ENCODE measurements at regions not wholly inside any gene's neighbourhood (a gene's known extent, or its start where the extent isn't known, plus 50 kb on each side); places are given as distances from the start of the nearest gene placed in this dataset.
A peak's percentile ranks its signal among the peaks of the same experiment; 100 is the strongest.

DNA sequence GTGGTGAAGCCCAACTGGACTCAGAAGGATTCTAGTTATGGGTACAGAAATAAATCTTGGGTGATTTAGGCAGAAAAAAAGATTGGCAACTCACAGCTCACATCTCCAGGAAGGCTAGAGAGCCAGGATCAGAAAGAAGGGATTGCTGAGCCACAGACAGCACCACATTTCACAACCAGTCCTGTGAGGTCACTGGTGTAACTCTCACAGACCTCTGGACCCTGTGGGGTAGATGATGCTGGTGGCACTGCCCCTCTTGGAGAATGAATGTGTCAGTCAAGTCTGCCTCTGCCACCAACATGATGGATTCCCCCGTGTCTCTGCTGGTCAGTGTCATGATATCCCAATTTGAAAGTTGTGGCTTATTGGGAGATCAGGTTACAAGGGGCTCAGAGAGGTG is 70.9 kb upstream of the HMCN1 start:
- Histone ChIP-seq H3K36me3 (no peaks in the 10 kb centered on the region), H3K4me3 (no peak overlapping the region), H3K27ac (no peak overlapping the region), H3K4me1 (no peaks in the 10 kb centered on the region), H3K9me3 (no peaks in the 10 kb centered on the region), H3K27me3 (ENCODE audit: low read depth) (no peaks in the 10 kb centered on the region)
- ATAC-seq (no peak), DNase-seq (no peak)
- TF ChIP-seq, protein P1, sequence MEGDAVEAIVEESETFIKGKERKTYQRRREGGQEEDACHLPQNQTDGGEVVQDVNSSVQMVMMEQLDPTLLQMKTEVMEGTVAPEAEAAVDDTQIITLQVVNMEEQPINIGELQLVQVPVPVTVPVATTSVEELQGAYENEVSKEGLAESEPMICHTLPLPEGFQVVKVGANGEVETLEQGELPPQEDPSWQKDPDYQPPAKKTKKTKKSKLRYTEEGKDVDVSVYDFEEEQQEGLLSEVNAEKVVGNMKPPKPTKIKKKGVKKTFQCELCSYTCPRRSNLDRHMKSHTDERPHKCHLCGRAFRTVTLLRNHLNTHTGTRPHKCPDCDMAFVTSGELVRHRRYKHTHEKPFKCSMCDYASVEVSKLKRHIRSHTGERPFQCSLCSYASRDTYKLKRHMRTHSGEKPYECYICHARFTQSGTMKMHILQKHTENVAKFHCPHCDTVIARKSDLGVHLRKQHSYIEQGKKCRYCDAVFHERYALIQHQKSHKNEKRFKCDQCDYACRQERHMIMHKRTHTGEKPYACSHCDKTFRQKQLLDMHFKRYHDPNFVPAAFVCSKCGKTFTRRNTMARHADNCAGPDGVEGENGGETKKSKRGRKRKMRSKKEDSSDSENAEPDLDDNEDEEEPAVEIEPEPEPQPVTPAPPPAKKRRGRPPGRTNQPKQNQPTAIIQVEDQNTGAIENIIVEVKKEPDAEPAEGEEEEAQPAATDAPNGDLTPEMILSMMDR (IDR thresholded peaks at IDR 0.05) = no peak
- intact Hi-C loops (cut with DNase I) = no loop called here

DNA sequence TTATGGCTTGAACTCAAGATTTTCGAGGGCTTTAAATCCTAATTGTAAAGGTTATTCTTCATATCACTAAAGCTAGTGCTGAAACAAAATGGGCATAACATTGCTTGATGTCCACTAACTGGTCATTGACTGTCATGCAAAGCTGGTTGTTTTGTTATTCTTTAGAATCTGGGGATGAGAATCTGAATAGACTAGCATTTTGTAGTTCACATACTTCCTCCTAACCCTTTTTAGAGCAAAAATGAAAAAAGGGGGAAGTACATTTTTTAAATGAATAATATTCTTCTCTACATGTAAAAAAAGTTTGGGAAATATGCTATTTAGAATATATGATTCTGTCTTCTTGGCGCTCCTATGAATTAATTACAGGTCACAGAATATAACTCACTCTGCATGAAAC is 72.2 kb upstream of the HMCN1 start:
- Histone ChIP-seq H3K27ac (no peak overlapping the region), H3K4me3 (no peak overlapping the region), H3K36me3 (no peaks in the 10 kb centered on the region), H3K4me1 (no peaks in the 10 kb centered on the region), H3K9me3 (no peaks in the 10 kb centered on the region), H3K27me3 (ENCODE audit: low read depth) (no peaks in the 10 kb centered on the region)
- intact Hi-C loops (cut with DNase I) = no loop called here
- TF ChIP-seq, protein P1 (IDR thresholded peaks at IDR 0.05) = no peak
- DNase-seq (no peak), ATAC-seq (no peak)

GRCh38 chr1:185656663-185657062 is 77.5 kb upstream of the HMCN1 start:
- H3K9me3 ChIP-seq = no peaks in the 10 kb centered on the region
- intact Hi-C loops (cut with DNase I) = no loop called here
- DNase-seq = no peak
- no peaks in the 10 kb centered on the region for H3K36me3 ChIP-seq
- no peaks in the 10 kb centered on the region for H3K4me1 ChIP-seq
- no peak for ATAC-seq
- H3K27ac ChIP-seq = no peak overlapping the region
- H3K27me3 ChIP-seq (ENCODE audit: low read depth) = no peaks in the 10 kb centered on the region
- TF ChIP-seq, protein P1 (IDR thresholded peaks at IDR 0.05) = no peak
- H3K4me3 ChIP-seq = no peak overlapping the region

DNA sequence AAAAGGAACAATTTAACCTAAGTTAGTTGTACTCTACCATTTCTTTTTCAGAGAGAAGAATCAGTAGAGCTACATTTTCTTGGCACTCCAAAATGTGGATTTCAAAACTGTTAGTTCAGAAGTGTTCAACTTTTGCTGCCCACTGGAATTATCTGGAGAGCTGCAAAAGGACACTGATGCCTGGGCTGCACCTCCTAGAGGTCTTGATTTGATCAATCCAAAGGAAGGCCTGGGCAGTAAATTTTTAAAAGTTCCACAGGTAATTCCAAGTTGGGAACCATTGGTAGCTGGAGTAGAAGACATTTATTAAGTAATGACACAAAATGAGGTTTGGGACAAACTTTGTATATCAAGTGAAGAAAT is 79.3 kb upstream of the HMCN1 start:
- no peaks in the 10 kb centered on the region for H3K36me3 ChIP-seq
- intact Hi-C loops (cut with DNase I) = no loop called here
- H3K4me3 ChIP-seq = no peak overlapping the region
- ATAC-seq = no peak
- TF ChIP-seq, protein P1 (IDR thresholded peaks at IDR 0.05) = no peak
- no peak overlapping the region for H3K27ac ChIP-seq
- H3K27me3 ChIP-seq (ENCODE audit: low read depth) = no peaks in the 10 kb centered on the region
- DNase-seq = no peak
- no peaks in the 10 kb centered on the region for H3K9me3 ChIP-seq
- H3K4me1 ChIP-seq = no peaks in the 10 kb centered on the region

GRCh38 chr1:185654199-185654951 is 79.8 kb upstream of the HMCN1 start:
- DNase-seq (no peak), ATAC-seq (peak in 1 of 2 donors; percentile 72)
- H3K27ac ChIP-seq = no peak overlapping the region
- no peaks in the 10 kb centered on the region for H3K4me1 ChIP-seq
- TF ChIP-seq, protein P1 (IDR thresholded peaks at IDR 0.05) = no peak
- intact Hi-C loops (cut with DNase I) = no loop called here
- no peak overlapping the region for H3K4me3 ChIP-seq
- no peaks in the 10 kb centered on the region for H3K9me3 ChIP-seq
- no peaks in the 10 kb centered on the region for H3K36me3 ChIP-seq
- no peaks in the 10 kb centered on the region for H3K27me3 ChIP-seq (ENCODE audit: low read depth)

Measured in lower lobe of right lung (tissue), 2 donors.